GM18861 (cell line): ENCODE measurements at regions not wholly inside any gene's neighbourhood (a gene's known extent, or its start where the extent isn't known, plus 50 kb on each side); places are given as distances from the start of the nearest gene placed in this dataset.

ENCODE experiments used
- ATAC-seq: cut with Tn5 transposase; IDR thresholded peaks from one replicate; pipeline ENCODE4 v1.9.1; 2021; ENCODE audit not compliant: unreplicated experiment

GRCh38 chr20:21901470-21902275, 196.2 kb downstream of the PAX1 start:
- no peak for ATAC-seq

- ATAC-seq: no peak
Measured at GRCh38 chr20:21900431-21900830, 195.0 kb downstream of the PAX1 start.

GRCh38 chr20:21874921-21875320, 169.5 kb downstream of the PAX1 start:
- ATAC-seq: no peak

GRCh38 chr20:21874127-21874526, 168.7 kb downstream of the PAX1 start:
- ATAC-seq: no peak

- no peak for ATAC-seq
Measured at GRCh38 chr20:21873291-21873690, 167.8 kb downstream of the PAX1 start.

- no peak for ATAC-seq
Measured at GRCh38 chr20:21867811-21868210, 162.3 kb downstream of the PAX1 start.

- ATAC-seq: no peak
Measured at GRCh38 chr20:21867353-21867752, 161.9 kb downstream of the PAX1 start.

GRCh38 chr20:21862956-21863355, 157.5 kb downstream of the PAX1 start:
- ATAC-seq: no peak

- ATAC-seq: no peak
Measured at GRCh38 chr20:21862259-21862946, 156.9 kb downstream of the PAX1 start.

GRCh38 chr20:21840991-21841390, 135.5 kb downstream of the PAX1 start:
- no peak for ATAC-seq

GRCh38 chr20:21839982-21840381, 134.5 kb downstream of the PAX1 start:
- ATAC-seq: no peak

- no peak for ATAC-seq
Measured at GRCh38 chr20:21836346-21836745, 130.9 kb downstream of the PAX1 start.

GRCh38 chr20:21835042-21835441, 129.6 kb downstream of the PAX1 start:
- no peak for ATAC-seq

- no peak for ATAC-seq
Measured at GRCh38 chr20:21832442-21833385, 127.2 kb downstream of the PAX1 start.

GRCh38 chr20:21826976-21827375, 121.5 kb downstream of the PAX1 start:
- ATAC-seq: no peak

- no peak for ATAC-seq
Measured at GRCh38 chr20:21821358-21821757, 115.9 kb downstream of the PAX1 start.

GRCh38 chr20:21820688-21821087, 115.2 kb downstream of the PAX1 start:
- ATAC-seq: no peak

GRCh38 chr20:21820045-21820444, 114.6 kb downstream of the PAX1 start:
- ATAC-seq: no peak

- no peak for ATAC-seq
Measured at GRCh38 chr20:21812379-21812778, 106.9 kb downstream of the PAX1 start.

- no peak for ATAC-seq
Measured at GRCh38 chr20:21809961-21810523, 104.6 kb downstream of the PAX1 start.
